IMR-90 (cell line): ENCODE measurements at regions not wholly inside any gene's neighbourhood (a gene's known extent, or its start where the extent isn't known, plus 50 kb on each side); places are given as distances from the start of the nearest gene placed in this dataset.
"Not testable (repeated sequence)": the region's sequence is repeated elsewhere in the genome, so short reads cannot be mapped to it uniquely, and the experiment has no call there.

Experiments
- ATAC-seq: fragments of 200-7000 bp; cut with Tn5 transposase; 2 replicates; pipeline ENCODE4 v1.9.1; 2020; ENCODE audit warnings: low read depth, mild to moderate bottlenecking, moderate library complexity
- BruUV-seq: library from RNA; stranded (reverse); fragments of 400-500 nt; replicated peaks from 2 replicates; lab custom pipeline; 2021; lab: Mats Ljungman, UMichigan
- CTCF ChIA-PET: fragments of 300-600 bp; formaldehyde crosslinking; extraction: SDS; loops from one replicate; lab custom pipeline; 2021; ENCODE audit warnings: antibody characterized with exemption; lab: Yijun Ruan, JAX
- POLR2A ChIA-PET: fragments of 300-600 bp; sonication (Branson Sonifier 250); formaldehyde crosslinking; loops from one replicate; lab custom pipeline; 2022; ENCODE audit warnings: antibody characterized with exemption; ENCODE audit not compliant: unreplicated experiment; lab: Charles Lee
- DNase-seq: peaks from one replicate; pipeline ENCODE4 v3.0.0; 2013
- H2AFZ ChIP-seq: replicated peaks from 2 replicates; pipeline ENCODE3; 2013; ENCODE audit warnings: low read length, mild to moderate bottlenecking; ENCODE audit not compliant: poor library complexity
- H2AK5ac ChIP-seq: 2 replicates; pipeline ENCODE4 v1.6.1; 2013; ENCODE audit warnings: low read depth, low read length, inconsistent platforms
- H2AK9ac ChIP-seq: replicated peaks from 2 replicates; pipeline ENCODE3; 2013; ENCODE audit warnings: mild to moderate bottlenecking, low read depth, low read length, moderate library complexity; ENCODE audit not compliant: poor library complexity
- H2BK120ac ChIP-seq: 2 replicates; pipeline ENCODE4 v1.6.1; 2013; ENCODE audit warnings: low read depth, low read length, inconsistent platforms
- H2BK15ac ChIP-seq: 3 replicates; pipeline ENCODE4 v1.6.1; 2013; ENCODE audit warnings: low read depth, low read length, inconsistent platforms
- H2BK20ac ChIP-seq: 2 replicates; pipeline ENCODE4 v1.6.1; 2013; ENCODE audit warnings: low read depth, mild to moderate bottlenecking, inconsistent platforms, low read length, moderate library complexity
- H2BK5ac ChIP-seq: 2 replicates; pipeline ENCODE4 v1.6.1; 2013; ENCODE audit warnings: mild to moderate bottlenecking, low read depth, low read length, inconsistent platforms; ENCODE audit not compliant: poor library complexity, severe bottlenecking
- H3K14ac ChIP-seq: replicated peaks from 2 replicates; pipeline ENCODE4 v1.6.1; 2013; ENCODE audit warnings: low read depth, low read length, inconsistent platforms
- H3K18ac ChIP-seq: 2 replicates; pipeline ENCODE4 v1.6.1; 2013; ENCODE audit warnings: low read depth, low read length, control low read depth
- H3K23ac ChIP-seq: 2 replicates; pipeline ENCODE4 v1.6.1; 2013; ENCODE audit warnings: low read depth, low read length, inconsistent platforms
- H3K27ac ChIP-seq: 2 replicates; pipeline ENCODE4 v1.5.1; 2013; ENCODE audit warnings: mild to moderate bottlenecking, control low read depth, low read length; ENCODE audit not compliant: insufficient read depth
- H3K27me3 ChIP-seq: 2 replicates; pipeline ENCODE4 v1.6.1; 2013; ENCODE audit warnings: low read length; ENCODE audit not compliant: control insufficient read depth, insufficient read depth
- H3K36me3 ChIP-seq: 2 replicates; pipeline ENCODE4 v1.6.1; 2013; ENCODE audit warnings: low read length, mixed read lengths; ENCODE audit not compliant: control insufficient read depth, insufficient read depth
- H3K4ac ChIP-seq: 2 replicates; pipeline ENCODE4 v1.6.1; 2013; ENCODE audit warnings: low read depth, low read length, inconsistent platforms
- H3K4me1 ChIP-seq: 2 replicates; pipeline ENCODE4 v1.6.1; 2013; ENCODE audit warnings: low read length, mixed read lengths; ENCODE audit not compliant: control insufficient read depth, insufficient read depth
- H3K4me2 ChIP-seq: 2 replicates; pipeline ENCODE4 v1.6.1; 2013; ENCODE audit warnings: low read depth, mild to moderate bottlenecking, control low read depth, low read length, moderate library complexity
- H3K4me3 ChIP-seq: 2 replicates; pipeline ENCODE4 v1.5.1; 2013; ENCODE audit warnings: low read depth, mild to moderate bottlenecking, control low read depth, low read length, moderate library complexity; ENCODE audit not compliant: insufficient read depth
- H3K56ac ChIP-seq: 2 replicates; pipeline ENCODE4 v1.6.1; 2013; ENCODE audit warnings: low read length, inconsistent platforms; ENCODE audit not compliant: insufficient read depth; ENCODE audit errors: extremely low read depth
- H3K79me1 ChIP-seq, 2 experiments: 2 replicates each; pipeline ENCODE4 v1.6.1; 2013; ENCODE audit warnings: low read length in 2 of 2, inconsistent platforms in 1 of 2, low read depth in 1 of 2
- H3K9ac ChIP-seq: 2 replicates; pipeline ENCODE4 v1.6.1; 2013; ENCODE audit warnings: low read depth, low read length, control low read depth
- H3K9me1 ChIP-seq: 2 replicates; pipeline ENCODE4 v1.6.1; 2013; ENCODE audit warnings: low read length, inconsistent platforms; ENCODE audit not compliant: insufficient read depth
- H3K9me3 ChIP-seq: 2 replicates; pipeline ENCODE4 v1.6.1; 2013; ENCODE audit warnings: low read length; ENCODE audit not compliant: control insufficient read depth, insufficient read depth
- H4K20me1 ChIP-seq: 2 replicates; pipeline ENCODE4 v1.6.1; 2013; ENCODE audit warnings: low read length, inconsistent platforms; ENCODE audit not compliant: insufficient read depth
- H4K5ac ChIP-seq: 2 replicates; pipeline ENCODE4 v1.6.1; 2013; ENCODE audit warnings: mild to moderate bottlenecking, low read depth, low read length, control low read depth
- H4K8ac ChIP-seq, 2 experiments: 2 replicates each; pipeline ENCODE4 v1.6.1; 2013; ENCODE audit warnings: low read depth in 2 of 2, low read length in 2 of 2, control low read depth in 1 of 2, inconsistent platforms in 1 of 2
- H4K91ac ChIP-seq: 2 replicates; pipeline ENCODE4 v1.6.1; 2013; ENCODE audit warnings: low read depth, low read length, inconsistent platforms; ENCODE audit not compliant: insufficient read depth
- WGBS, 2 experiments: methylation state at CpG; one replicate each; pipeline versions ENCODE4 v1.1.5 to v1.1.7; 2013; ENCODE audit warnings: missing lambda C conversion rate in 2 of 2; ENCODE audit not compliant: insufficient read length in 1 of 2; ENCODE audit errors: extremely low coverage in 2 of 2; 5-methylcytosine and 5-hydroxymethylcytosine counted together
- dilution Hi-C: fragments of 300-500 bp; cut with HindIII; formaldehyde crosslinking; loops from one replicate; pipeline ENCODE4 v1.14.3; 2018; ENCODE audit warnings: low sequenced_read_pairs; ENCODE audit not compliant: unreplicated experiment
- in situ Hi-C: fragments of 300-500 bp; cut with MboI; formaldehyde crosslinking; loops from 3 replicates; pipeline ENCODE4 v1.14.3; 2019; ENCODE audit warnings: low sequenced_read_pairs, inconsistent platforms, mixed read lengths
- intact Hi-C: fragments of 100-400 bp; cut with micrococcal nuclease; formaldehyde crosslinking; loops from 2 replicates; pipeline ENCODE4 v1.10.0; 2022

DNA sequence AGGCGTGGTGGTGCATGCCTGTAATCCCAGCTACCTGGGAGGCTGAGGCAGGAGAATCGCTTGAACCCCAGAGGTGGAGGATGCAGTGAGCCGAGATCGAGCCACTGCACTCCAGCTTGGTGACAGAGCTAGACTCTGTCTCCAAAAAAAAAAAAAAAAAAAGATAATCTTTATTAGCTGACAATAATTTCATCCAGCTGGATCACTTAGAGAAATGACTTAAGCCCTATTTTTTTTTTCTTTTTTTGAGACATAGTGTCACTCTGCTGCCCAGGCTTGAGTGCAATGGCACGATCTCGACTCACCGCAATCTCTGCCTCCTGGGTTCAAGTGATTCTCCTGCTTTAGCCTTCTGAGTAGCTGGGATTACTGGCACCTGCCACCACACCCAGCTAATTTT is 51.6 kb upstream of the MAP4K4 start:
- H3K18ac ChIP-seq = not testable (repeated sequence)
- no CpG with 5 or more reads among the region's 7 CpGs for WGBS, 2 experiments
- CTCF ChIA-PET = interaction anchor here (0.9 kb wide), 1 partner anchor 13 kb away, joined by 5 read pairs; no protein-coding TSS in a partner anchor

More for the DNA sequence above, 51.6 kb upstream of the MAP4K4 start:
- H4K91ac ChIP-seq, H3K56ac ChIP-seq, H3K36me3 ChIP-seq, H2BK5ac ChIP-seq, H2AFZ ChIP-seq, H2BK20ac ChIP-seq, H3K4me2 ChIP-seq, BruUV-seq, H2BK120ac ChIP-seq, H3K9me3 ChIP-seq, ATAC-seq, H2AK9ac ChIP-seq, DNase-seq, H3K4ac ChIP-seq, H3K9me1 ChIP-seq, H3K79me1 ChIP-seq, H3K9ac ChIP-seq, H2AK5ac ChIP-seq, intact Hi-C loops, H4K20me1 ChIP-seq, H4K5ac ChIP-seq, H3K27ac ChIP-seq, H3K23ac ChIP-seq, H3K4me1 ChIP-seq, H2BK15ac ChIP-seq, H3K27me3 ChIP-seq, H3K14ac ChIP-seq, H4K8ac ChIP-seq, in situ Hi-C loops, H3K4me3 ChIP-seq, dilution Hi-C loops: not testable (repeated sequence)
- POLR2A ChIA-PET = interaction anchor here (0.6 kb wide), 1 partner anchor 97 kb away, joined by 4 read pairs; no protein-coding TSS in a partner anchor
